GM21717 (cell line): ENCODE measurements at regions not wholly inside any gene's neighbourhood (a gene's known extent, or its start where the extent isn't known, plus 50 kb on each side); places are given as distances from the start of the nearest gene placed in this dataset.
"Not testable (repeated sequence)": the region's sequence is repeated elsewhere in the genome, so short reads cannot be mapped to it uniquely, and the experiment has no call there.

ENCODE experiments used
- ATAC-seq: cut with Tn5 transposase; IDR thresholded peaks from one replicate; pipeline ENCODE4 v1.9.1; 2021; ENCODE audit warnings: mild to moderate bottlenecking, moderate library complexity; ENCODE audit not compliant: unreplicated experiment

DNA sequence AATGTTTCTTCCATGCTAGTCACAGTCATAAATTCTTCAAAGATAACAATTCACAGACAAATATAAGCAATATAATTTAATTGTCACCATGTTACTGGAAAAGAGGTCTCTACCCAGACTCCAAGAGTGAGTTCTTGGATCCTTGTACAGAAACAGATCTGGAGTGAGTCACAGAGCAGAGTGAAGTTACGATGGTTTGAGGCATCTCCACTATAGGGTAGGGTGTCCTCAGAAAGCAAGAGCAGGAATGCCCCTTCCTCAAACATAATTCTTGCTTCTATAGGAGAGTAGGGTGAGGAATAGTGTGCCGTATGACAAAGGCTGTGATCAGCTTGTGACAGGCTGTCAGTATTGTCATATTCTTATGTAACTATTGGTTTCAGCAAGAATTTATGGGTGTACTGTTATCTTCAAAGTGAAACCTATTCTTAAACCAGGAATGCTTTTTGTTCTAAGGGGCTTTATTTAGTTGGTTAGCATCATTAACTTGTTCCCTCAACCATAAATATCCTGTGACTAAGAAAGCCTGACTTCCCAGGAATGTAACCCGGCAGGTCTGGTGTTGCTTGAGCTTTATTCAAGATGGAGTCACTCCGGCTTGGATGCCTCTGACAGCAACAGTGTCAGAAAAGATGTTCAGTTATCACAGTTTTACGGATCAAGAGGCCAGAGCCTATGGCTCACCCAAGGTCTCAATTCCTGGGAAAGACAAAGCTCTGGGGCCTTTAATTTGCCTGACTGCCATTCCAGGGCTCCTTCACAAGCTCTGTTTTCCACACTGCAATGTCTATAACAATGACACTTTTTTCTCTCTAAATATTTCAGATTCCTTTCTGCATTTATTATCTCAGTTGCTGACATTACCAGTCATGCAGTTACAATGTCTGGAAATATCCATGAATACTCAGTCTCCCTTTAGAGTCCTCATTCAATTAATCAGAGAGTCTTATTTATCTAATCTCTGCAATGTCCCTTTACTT is 298.6 kb downstream of the C6orf118 start:
- no peak for ATAC-seq

DNA sequence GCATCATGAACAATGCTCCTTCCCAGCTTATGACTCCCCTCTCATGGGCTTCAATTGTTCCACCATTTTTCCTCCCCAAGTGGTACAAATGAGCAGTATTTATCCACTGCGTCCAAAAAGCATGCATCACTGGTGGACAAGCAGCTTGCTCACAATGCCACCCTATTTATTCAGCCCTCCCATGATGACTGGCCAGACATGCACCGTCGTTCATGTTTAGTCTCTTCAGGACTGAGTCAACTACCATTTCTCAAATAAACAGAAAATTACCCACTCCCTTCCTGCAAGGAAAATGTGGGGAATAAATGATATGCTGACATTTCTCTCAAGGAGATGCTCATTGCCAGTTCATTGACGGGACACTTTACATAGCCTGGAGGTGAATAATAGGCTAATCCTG is 300.4 kb downstream of the C6orf118 start:
- ATAC-seq = no peak

DNA sequence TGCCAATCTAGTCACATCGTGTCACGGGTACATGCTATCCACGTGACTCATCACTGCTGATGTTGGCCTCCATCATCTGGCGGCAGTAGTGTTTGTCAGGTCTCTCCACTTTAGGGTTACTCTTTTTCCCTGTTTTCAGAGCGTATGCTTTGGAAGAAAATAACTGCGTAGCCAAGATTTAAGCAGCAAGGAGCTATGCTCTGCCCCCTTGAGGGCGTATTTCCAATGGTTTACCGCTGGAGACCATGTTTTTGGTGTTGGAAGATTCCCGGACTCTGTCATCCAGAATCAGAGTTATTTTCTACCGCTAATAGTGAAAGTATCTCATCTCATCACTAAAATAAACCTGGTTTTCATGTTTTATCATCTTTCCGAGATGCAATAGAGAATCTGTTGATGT is 306.5 kb downstream of the C6orf118 start:
- no peak for ATAC-seq

DNA sequence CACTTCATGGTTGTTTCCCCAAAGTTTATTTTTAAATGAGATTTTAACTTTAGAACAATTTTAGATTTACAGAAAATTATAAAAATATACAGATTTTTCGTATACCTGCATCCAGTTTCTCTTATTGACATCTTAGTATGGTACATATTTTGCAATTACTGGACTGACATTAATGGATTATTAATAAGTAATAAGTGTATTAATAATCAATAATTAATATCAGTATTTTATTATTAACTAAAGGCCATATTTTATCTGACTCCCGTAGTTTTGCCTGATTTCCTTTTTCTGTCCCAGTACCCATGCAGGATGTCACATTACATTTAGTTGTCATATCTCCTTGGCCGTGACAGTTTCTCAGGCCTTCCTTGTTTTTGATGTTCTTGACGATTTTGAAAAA is 307.0 kb downstream of the C6orf118 start:
- no peak for ATAC-seq

DNA sequence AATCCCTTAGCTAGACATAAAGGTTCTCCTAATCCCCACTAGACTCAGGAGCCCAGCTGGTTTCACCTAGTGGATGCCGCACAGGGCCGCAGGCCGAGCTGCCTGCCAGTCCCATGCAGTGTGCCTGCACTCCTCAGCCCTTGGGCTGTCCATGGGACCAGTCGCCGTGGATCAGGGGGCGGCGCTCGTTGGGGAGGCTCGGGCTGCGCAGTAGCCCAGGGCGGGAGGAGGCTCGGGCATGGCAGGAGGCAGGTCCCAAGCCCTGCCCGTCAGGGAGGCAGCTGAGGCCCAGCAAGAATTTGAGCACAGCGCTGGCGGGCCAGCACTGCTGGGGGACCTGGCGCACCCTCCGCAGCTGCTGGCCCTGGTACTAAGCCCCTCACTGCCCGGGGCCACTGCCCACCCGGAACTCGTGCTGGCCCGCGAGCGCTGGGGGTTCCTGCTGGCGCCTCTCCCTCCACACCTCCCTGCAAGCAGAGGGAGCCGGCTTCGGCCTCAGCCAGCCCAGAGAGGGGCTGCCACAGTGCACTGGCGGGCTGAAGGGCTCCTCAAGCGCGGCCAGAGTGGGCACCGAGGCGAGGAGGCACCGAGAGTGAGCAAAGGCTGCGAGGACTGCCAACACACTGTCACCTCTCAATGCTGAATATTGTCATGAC is 307.8 kb downstream of the C6orf118 start:
- ATAC-seq = no peak

DNA sequence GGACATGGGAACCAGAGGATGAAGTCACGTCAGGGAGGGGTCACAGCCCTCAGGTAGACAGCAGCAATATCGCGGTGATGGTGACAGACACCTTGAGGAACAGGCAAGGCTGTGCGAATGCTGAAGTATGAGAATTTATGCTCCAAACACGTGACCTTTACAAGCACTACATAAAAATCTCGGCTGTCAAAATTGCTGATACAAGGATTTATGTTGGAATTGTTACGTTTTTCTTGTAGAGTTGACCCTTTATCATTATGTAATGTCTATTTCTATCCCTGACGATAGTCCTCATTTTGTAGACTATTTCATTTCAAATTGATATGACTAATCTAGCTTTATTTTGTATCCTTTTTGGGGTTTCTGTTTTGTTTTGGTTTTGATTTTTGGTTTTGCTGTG is 311.1 kb downstream of the C6orf118 start:
- ATAC-seq = no peak

DNA sequence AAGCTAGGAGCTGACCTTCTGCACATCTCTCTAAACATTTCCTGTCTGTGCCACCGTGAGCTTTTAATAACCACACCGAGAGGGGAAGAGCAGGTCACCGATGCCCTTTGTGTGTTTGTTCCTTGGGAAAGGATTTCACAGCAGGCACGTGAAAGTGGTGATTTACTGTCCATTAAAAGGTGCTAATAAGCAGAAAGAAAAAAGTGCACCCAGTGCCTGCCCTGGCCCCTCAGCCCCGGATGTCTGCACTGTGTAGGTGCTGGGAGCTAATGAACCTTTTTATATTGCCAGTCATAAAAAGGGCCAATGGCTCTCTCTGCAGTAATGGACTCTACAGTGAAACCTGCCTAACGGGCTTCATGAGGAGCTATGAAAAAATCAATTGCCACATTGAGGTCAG is 312.6 kb downstream of the C6orf118 start:
- no peak for ATAC-seq

DNA sequence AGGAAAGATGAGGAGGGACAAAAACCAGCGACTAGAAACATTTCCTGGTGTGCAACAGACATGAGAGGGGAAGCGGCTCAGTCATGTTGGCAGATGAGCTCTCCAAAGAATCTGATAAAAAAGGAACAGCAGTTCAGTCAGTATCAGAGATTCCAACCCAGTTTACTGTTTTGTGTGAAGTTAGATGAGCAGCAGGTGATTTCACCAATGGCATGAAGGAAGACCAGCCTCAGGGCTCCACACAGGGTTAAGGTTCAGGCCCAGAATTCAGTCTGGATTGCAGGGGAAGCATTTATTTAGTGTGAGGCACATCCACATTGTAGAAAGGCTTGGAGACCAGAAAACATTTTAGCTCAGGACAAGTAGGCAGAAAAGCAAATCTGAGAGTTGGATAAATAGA is 317.8 kb downstream of the C6orf118 start:
- ATAC-seq = no peak

DNA sequence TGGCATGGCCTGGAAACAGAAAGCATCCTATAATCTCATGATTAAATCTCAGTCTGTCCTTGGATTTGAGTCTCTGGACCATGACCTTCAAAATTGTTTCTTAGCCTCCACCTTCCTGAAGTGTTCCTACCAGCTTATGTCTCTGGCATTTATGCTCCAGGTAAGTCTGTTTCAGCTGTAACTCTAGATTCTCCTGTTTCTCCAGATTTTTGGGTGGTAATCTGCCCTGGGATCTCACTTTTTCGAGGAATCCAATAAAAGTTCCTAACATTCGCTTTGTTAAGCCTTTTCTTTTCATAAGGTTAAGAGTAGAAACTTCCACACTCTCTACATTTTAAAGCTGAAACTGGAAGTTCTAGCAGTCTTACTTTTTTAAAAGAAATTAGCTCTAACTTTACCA is 318.5 kb downstream of the C6orf118 start:
- ATAC-seq = no peak

DNA sequence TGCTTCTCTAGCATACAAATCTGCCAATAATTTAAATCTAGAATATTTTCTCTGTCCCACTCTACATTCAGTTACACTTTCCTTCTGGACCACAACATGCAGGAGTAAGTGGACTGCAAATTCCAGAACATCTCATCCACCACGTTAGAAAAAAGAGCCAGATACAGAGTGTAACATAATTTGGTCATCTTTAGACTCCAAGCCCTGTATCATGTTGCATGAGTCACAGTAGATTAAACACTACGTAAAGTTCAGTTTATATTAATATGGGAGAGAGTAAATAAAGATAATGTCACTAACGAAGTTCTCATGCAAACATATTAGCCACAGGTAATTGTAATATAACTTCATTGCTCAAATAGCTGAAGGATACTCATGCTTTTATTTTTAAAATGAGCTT is 327.0 kb downstream of the C6orf118 start:
- no peak for ATAC-seq

DNA sequence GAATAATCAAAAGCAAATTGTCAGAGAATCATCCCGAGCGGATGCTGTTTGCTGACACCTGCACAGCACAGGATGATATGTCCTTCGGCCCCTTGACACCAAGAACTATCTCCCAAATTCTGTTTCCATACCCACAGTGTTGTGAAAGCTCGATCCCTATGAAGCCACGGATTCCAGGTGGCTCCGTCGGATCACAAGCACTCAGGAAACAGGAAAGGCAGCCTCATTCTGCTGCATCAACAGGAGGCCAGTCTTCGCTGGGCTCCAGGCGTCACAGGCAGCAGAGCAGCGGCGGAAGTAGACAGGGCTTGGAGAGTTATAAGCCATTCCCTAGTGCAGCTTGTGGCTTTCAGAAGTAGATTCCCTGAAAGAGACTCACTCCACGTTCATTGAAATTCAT is 342.3 kb downstream of the C6orf118 start:
- ATAC-seq = no peak

DNA sequence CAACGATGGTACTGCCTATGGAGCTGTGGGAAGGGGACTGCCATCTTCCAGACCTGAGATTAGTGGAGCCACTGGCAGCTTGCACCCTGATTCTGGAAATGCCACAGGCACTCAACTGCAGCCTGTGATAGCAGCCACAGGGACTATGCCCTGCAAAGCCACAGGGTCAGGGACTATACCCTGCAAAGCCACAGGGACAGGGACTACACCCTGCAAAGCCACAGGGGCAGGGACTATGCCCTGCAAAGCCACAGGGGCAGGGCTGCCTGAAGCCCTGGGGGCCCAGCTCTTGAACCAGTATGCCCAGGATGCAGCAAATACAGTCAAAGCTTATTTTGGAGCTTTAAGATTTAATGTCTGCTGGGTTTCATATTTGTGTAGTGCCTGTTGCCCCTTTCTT is 346.6 kb downstream of the C6orf118 start:
- no peak for ATAC-seq

DNA sequence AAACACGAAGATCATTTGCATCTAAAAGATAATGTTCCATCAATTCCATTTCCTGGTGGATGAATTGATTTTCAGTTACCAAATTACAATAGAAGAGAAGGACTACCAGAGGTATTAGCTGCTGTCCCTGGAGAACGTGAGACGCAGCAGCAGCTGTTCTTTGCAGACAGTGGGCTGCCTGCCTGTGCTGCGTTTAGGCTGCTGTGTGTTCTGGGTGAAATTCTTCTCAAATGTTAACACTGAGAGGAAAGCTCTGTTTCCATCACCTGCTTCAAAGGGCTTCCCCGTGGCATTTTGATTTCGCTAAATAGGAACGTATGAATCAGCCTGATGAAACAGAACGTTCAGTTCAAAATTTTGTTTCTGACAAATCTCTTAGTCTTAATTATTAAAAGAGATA is 362.2 kb downstream of the C6orf118 start:
- ATAC-seq = no peak

DNA sequence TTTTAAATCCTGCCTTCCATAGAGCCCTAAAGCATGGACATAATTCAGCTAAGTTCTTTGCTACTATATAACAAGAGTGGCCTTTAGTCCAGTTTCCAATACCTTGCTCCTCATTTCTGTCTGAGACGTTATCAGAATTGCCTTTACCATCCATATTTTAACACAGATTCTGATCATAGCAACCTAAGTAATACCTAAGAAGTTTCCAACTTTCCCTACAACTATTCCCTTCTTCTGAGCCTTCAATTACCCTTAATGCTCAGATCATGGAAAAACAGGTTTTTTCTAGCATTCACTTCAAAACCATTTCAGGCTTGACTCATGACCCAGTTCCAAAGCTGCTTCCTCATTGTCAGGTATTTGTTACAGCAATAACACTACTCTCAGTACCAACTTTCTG is 367.1 kb downstream of the C6orf118 start:
- no peak for ATAC-seq

DNA sequence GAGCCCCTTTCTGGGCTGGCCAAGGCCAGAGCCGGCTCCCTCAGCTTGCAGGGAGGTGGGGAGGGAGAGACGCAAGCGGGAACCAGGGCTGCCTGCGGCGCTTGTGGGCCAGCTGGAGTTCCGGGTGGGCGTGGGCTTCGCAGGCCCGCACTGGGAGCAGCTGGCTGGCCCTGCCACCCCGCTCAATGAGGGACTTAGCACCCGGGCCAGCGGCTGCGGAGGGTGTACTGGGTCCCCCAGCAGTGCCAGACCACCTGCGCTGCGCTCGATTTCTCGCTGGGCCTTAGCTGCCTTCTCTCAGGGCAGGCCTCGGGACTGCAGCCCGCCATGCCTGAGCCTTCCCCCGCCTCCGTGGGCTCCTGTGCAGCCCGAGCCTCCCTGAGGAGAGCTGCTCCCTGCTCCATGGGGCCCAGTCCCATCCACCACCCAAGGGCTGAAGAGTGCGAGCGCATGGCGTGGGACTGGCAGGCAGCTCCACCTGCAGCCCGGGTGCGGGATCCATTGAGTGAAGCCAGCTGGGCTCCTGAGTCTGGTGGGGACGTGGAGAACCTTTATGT is 376.1 kb downstream of the C6orf118 start:
- not testable (repeated sequence) for ATAC-seq

DNA sequence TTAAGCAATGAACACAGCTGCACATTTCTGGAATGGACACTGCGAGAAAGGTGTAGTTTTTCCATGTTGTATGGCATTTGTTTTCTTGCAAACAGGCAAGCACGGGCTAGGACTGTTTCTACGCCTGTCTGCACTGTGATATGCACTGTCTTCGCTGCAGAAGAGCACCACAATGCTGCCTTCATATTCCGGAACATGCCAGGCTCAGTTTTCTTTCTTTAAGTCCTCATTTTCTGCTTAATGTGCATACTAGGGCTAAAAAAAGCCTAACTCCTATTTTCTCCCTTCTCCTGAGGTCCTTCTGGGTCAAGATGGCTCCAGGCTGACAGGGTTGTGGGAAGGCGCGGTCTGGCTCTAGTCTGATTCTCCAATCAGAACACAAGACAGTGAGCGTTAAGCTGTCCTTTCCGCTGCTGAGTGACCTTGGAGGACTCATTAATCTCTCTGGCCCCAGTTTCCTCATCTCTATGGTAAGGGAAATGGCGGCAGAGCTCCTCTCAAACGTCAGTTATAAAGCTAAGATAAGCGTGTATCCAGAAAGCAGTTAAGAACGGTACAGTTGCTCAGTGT is 379.9 kb downstream of the C6orf118 start:
- no peak for ATAC-seq

DNA sequence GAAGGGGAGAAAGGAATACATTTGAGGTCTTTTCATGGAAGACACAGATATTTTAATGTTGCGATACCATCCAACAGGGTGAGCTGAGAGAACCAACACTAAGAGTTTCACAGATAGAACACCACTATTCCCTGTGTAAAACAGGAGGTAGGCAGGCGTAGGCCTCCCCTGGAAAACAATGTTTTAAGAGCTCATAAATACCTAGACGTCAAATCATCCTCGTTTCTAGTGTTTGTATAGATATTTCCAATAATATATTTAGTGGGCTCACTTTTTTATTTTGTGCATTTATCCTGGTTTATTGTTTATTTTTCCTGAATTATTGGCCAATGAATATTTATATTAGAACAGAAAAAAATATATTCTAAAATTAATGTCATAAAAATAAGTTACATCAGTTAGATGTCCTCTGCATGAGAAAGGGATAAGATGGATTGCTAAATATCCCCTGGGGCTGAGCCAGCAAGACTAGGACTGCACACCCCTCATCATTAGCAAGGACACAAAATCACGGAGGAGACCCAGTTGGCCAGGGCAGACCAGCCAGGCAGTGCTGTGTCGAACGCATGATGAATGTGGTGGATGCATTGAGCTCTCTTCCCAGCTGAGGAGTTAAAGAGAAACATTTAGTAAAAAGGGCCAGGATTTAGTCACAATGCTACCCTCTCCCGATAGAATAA is 380.5 kb downstream of the C6orf118 start:
- ATAC-seq = no peak

DNA sequence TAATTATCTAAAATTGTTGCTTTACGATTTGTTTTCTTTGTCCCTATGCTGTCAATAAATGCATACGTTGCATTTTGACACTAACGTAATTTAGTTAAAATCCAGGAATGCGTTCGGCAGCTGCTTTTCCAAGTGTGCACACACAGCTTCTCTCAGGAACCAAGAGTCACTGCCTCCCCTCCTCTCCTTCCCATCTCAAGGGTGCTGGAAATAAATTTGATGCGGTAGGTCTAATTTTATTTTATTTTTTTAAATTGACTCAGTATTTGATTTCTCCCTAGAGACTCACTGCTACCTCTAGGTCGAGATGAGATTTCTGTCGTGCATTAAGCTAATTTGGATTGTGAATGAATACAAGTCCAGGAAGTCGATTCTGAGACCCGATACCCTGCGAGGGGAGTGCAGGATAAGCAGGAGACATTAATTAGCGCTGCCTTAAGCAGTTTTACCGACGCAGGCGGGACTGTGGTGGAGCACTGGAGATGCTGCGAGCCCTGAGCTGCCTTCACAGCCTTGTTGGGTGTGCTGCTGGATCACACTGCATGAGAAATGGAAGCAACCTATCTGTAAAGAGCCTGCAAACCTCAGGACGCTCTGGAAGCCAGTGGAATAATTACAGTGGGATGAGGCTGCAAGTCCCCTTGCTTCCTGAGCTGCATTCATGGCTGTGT is 381.2 kb downstream of the C6orf118 start:
- ATAC-seq = no peak

DNA sequence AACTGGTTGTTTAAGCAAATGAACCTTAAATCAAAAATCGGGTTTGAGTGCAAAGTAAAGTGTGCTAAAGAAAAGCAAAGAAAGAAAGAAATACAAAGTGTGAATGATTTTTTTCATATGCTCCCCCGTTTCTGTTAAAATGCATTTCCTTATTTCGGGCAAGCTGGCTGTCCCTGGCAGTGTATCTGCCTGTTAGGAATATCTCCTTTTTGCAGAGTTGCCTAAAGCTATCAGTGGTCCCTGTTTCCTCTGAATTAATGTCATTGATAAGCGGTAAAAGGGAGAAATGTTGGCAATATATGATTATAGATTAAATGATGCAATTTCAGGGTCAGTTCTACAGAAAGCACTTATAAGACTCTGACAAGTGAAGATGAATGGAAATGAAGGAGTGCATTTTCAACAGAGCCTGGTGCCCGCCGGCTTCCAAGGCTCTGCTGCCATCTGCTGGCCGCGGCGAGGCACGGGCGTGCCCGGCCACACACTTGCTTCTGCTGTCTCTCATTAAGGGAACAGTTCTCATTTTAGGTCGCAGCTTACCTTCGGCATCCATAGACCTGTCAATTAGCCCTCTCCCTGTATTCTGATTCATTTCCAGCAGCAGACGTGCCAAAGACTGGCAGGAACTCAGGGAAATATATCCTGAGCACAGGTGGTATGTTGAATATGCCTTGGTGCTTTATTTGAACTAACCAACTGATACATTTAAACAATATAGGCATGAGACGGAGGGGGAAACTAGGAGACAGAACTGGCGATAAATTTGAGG is 381.9 kb downstream of the C6orf118 start:
- peak; percentile 92 for ATAC-seq

DNA sequence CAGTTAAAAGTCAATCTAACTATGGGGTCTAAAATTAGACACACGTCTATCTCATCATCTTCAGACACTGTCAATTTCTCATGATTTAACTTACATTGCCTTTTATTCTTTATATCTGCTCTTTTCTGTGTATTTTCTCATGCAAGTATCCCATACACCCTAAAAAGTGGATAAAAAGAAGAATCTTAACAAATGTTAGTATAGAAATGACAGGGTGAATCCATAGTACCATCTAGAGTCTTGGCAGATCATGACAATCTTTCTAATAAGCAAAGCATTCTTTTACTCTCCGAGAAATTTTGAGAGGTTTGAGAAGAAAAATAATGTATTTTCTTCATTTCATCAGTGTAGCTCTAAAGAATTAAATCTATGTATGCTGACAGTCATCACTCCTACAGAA is 382.7 kb downstream of the C6orf118 start:
- ATAC-seq = no peak
